Esophagus squamous epithelium (tissue), 5 donors: ENCODE measurements at regions not wholly inside any gene's neighbourhood (a gene's known extent, or its start where the extent isn't known, plus 50 kb on each side); places are given as distances from the start of the nearest gene placed in this dataset.

Source experiments
- DNase-seq: peaks from one replicate; lab custom pipeline; 2025; lab: John Stamatoyannopoulos, UW
- H3K27ac ChIP-seq, 4 donors: fragments of 200-600 bp; sonication (generic); one replicate each; pipeline ENCODE4 v1.5.1; 2016 to 2019; ENCODE audit warnings: mild to moderate bottlenecking in 1 of 4
- H3K27me3 ChIP-seq, 4 donors: fragments of 200-600 bp; sonication (generic); 1 replicate in 3 of 4; 2 replicates in 1 of 4; pipeline versions ENCODE4 v1.5.1 to v1.6.0; 2017 to 2021; ENCODE audit warnings: antibody characterized with exemption in 1 of 4
- H3K36me3 ChIP-seq, 3 donors: fragments of 200-600 bp; sonication (generic); one replicate each; pipeline ENCODE4 v1.5.1; 2016 to 2019
- H3K4me1 ChIP-seq, 3 donors: fragments of 200-600 bp; sonication (generic); one replicate each; pipeline ENCODE4 v1.5.1; 2017 to 2019
- H3K4me3 ChIP-seq, 4 donors: fragments of 200-600 bp; sonication (generic); 1 replicate in 3 of 4; 2 replicates in 1 of 4; pipeline ENCODE4 v1.5.1; 2016 to 2019; ENCODE audit warnings: mild to moderate bottlenecking in 2 of 4, moderate library complexity in 1 of 4
- H3K9me3 ChIP-seq, 3 donors: fragments of 200-600 bp; sonication (generic); one replicate each; pipeline ENCODE4 v1.5.1; 2016 to 2019
- CTCF ChIP-seq, 6 experiments: fragments of 450-650 bp in 4 of 6; fragments of 200-600 bp in 2 of 6; sonication (generic) in 2 of 6; IDR thresholded peaks; one replicate each; pipeline ENCODE4 v1.5.1; 2016 to 2019; ENCODE audit warnings: antibody characterized with exemption in 6 of 6, mild to moderate bottlenecking in 4 of 6, moderate library complexity in 4 of 6
- POLR2A ChIP-seq, 4 donors: fragments of 450-650 bp; IDR thresholded peaks; one replicate each; pipeline ENCODE4 v1.6.1; 2017; ENCODE audit warnings: antibody characterized with exemption in 4 of 4, mild to moderate bottlenecking in 4 of 4, moderate library complexity in 3 of 4
- WGBS, 2 donors: methylation state at CpG; one replicate each; pipeline ENCODE4 v1.1.5; 2018; 5-methylcytosine and 5-hydroxymethylcytosine counted together
- intact Hi-C: fragments of 100-400 bp; cut with DNase I; formaldehyde crosslinking; loops from one replicate; pipeline ENCODE4 v1.15.0; 2022
- donor health status: DM: yes; HTN: yes; CAD: no.

GRCh38 chr17:71699907-71700306 lies 420.9 kb upstream of the SOX9 start:
- no peaks in the 10 kb centered on the region for H3K27me3 ChIP-seq
- DNase-seq, result no peak
- no peaks in the 10 kb centered on the region for H3K9me3 ChIP-seq
- TF ChIP-seq POLR2A (IDR thresholded peaks at IDR 0.05) (no peak), CTCF (IDR thresholded peaks at IDR 0.05) (no peak)
- no peaks in the 10 kb centered on the region for H3K4me1 ChIP-seq
- H3K36me3 ChIP-seq, result no peaks in the 10 kb centered on the region
- intact Hi-C loops, result no loop called here
- no peak overlapping the region for H3K4me3 ChIP-seq
- H3K27ac ChIP-seq, result no peak overlapping the region

- Histone ChIP-seq H3K4me1 (no peaks in the 10 kb centered on the region), H3K27ac (no peak overlapping the region), H3K4me3 (no peak overlapping the region), H3K36me3 (no peaks in the 10 kb centered on the region), H3K9me3 (no peaks in the 10 kb centered on the region), H3K27me3 (no peaks in the 10 kb centered on the region)
- 79 to 89% methylated on average over 2 of the region's 2 CpGs for WGBS, 2 donors
- no peak for TF ChIP-seq CTCF (IDR thresholded peaks at IDR 0.05)
- no peak for TF ChIP-seq POLR2A (IDR thresholded peaks at IDR 0.05)
- no peak for DNase-seq
- intact Hi-C loops, result no loop called here
These were observed 417.1 kb upstream of the SOX9 start for GRCh38 chr17:71703701-71704100.

GRCh38 chr17:71709271-71709890 lies 411.4 kb upstream of the SOX9 start:
- Histone ChIP-seq H3K36me3 (no peaks in the 10 kb centered on the region), H3K4me1 (no peaks in the 10 kb centered on the region), H3K4me3 (no peak overlapping the region), H3K27me3 (no peaks in the 10 kb centered on the region), H3K27ac (no peak overlapping the region), H3K9me3 (no peaks in the 10 kb centered on the region)
- TF ChIP-seq POLR2A (IDR thresholded peaks at IDR 0.05), result no peak
- no peak for TF ChIP-seq CTCF (IDR thresholded peaks at IDR 0.05)
- 73 to 82% methylated on average over 3 of the region's 3 CpGs for WGBS, 2 donors
- intact Hi-C loops, result no loop called here
- DNase-seq, result no peak

GRCh38 chr17:71709946-71710345 lies 410.9 kb upstream of the SOX9 start:
- Histone ChIP-seq H3K4me1 (no peaks in the 10 kb centered on the region), H3K36me3 (no peaks in the 10 kb centered on the region), H3K9me3 (no peaks in the 10 kb centered on the region), H3K4me3 (no peak overlapping the region), H3K27ac (no peak overlapping the region), H3K27me3 (no peaks in the 10 kb centered on the region)
- TF ChIP-seq CTCF (IDR thresholded peaks at IDR 0.05) (no peak), POLR2A (IDR thresholded peaks at IDR 0.05) (no peak)
- intact Hi-C loops, result no loop called here
- no peak for DNase-seq
- whole genome bisulfite sequencing, 2 donors, result 51 to 59% methylated on average over 4 of the region's 4 CpGs

- H3K27me3 ChIP-seq, result no peaks in the 10 kb centered on the region
- WGBS, 2 donors, result 42 to 62% methylated on average over 1 of the region's 1 CpG
- no peak overlapping the region for H3K4me3 ChIP-seq
- TF ChIP-seq CTCF (IDR thresholded peaks at IDR 0.05), result no peak
- no peak for TF ChIP-seq POLR2A (IDR thresholded peaks at IDR 0.05)
- DNase-seq, result no peak
- no peak overlapping the region for H3K27ac ChIP-seq
- no peaks in the 10 kb centered on the region for H3K9me3 ChIP-seq
- H3K36me3 ChIP-seq, result no peaks in the 10 kb centered on the region
- intact Hi-C loops, result no loop called here
- H3K4me1 ChIP-seq, result no peaks in the 10 kb centered on the region
These were observed 410.0 kb upstream of the SOX9 start for GRCh38 chr17:71710816-71711215.
